DND-41 (cell line): ENCODE measurements at regions not wholly inside any gene's neighbourhood (a gene's known extent, or its start where the extent isn't known, plus 50 kb on each side); places are given as distances from the start of the nearest gene placed in this dataset.

Experiments
- ATAC-seq: fragments of 200-7000 bp; cut with Tn5 transposase; 3 replicates; pipeline ENCODE4 v1.9.1; 2021; ENCODE audit warnings: low read depth; ENCODE audit not compliant: insufficient read depth
- DNase-seq: peaks from one replicate; pipeline ENCODE4 v3.0.0-alpha.2; 2020
- H2AFZ ChIP-seq: 2 replicates; pipeline ENCODE4 v1.6.0; 2012; ENCODE audit warnings: low read depth, low read length
- H3K27ac ChIP-seq: 2 replicates; pipeline ENCODE4 v1.5.1; 2012; ENCODE audit warnings: low read length, inconsistent platforms
- H3K27me3 ChIP-seq: fragments of 200-600 bp; sonication (generic); 2 replicates; pipeline ENCODE4 v1.6.0; 2012; ENCODE audit warnings: low read length, mild to moderate bottlenecking, inconsistent platforms; ENCODE audit not compliant: insufficient read depth, poor library complexity
- H3K36me3 ChIP-seq: 2 replicates; pipeline ENCODE4 v1.5.1; 2012; ENCODE audit warnings: low read length, inconsistent platforms; ENCODE audit not compliant: insufficient read depth
- H3K4me1 ChIP-seq: 2 replicates; pipeline ENCODE4 v1.5.1; 2012; ENCODE audit warnings: mild to moderate bottlenecking, low read length; ENCODE audit not compliant: insufficient read depth
- H3K4me2 ChIP-seq: 2 replicates; pipeline ENCODE4 v1.6.0; 2012; ENCODE audit warnings: mild to moderate bottlenecking, moderate library complexity, low read length, inconsistent platforms; ENCODE audit not compliant: insufficient read depth
- H3K4me3 ChIP-seq, 2 experiments: fragments of 200-600 bp in 1 of 2; shearing (Covaris generic) in 1 of 2; 2 replicates each; pipeline ENCODE4 v1.5.1; 2012 to 2016; ENCODE audit warnings: inconsistent platforms in 2 of 2, low read length in 2 of 2, mild to moderate bottlenecking in 2 of 2, low read depth in 1 of 2, moderate library complexity in 1 of 2
- H3K79me2 ChIP-seq: 2 replicates; pipeline ENCODE4 v1.6.0; 2012; ENCODE audit warnings: low read length, inconsistent platforms; ENCODE audit not compliant: insufficient read depth
- H3K9ac ChIP-seq: 2 replicates; pipeline ENCODE4 v1.6.0; 2012; ENCODE audit warnings: low read depth, mild to moderate bottlenecking, inconsistent platforms, low read length, moderate library complexity
- H3K9me3 ChIP-seq: 2 replicates; pipeline ENCODE4 v1.5.1; 2012; ENCODE audit warnings: low read length, moderate library complexity, mild to moderate bottlenecking, inconsistent platforms; ENCODE audit not compliant: insufficient read depth, severe bottlenecking
- H4K20me1 ChIP-seq: 2 replicates; pipeline ENCODE4 v1.6.0; 2012; ENCODE audit warnings: low read length; ENCODE audit not compliant: insufficient read depth
- CTCF ChIP-seq: IDR thresholded peaks from 2 replicates; pipeline ENCODE4 v1.5.1; 2012; ENCODE audit warnings: borderline replicate concordance, low read length, moderate library complexity, mild to moderate bottlenecking; ENCODE audit not compliant: poor library complexity, severe bottlenecking; ENCODE audit errors: extremely low read depth
- EZH2 ChIP-seq: IDR thresholded peaks from 3 replicates; pipeline ENCODE4 v1.6.1; 2012; ENCODE audit warnings: borderline replicate concordance, low read depth, mild to moderate bottlenecking, moderate library complexity, low read length, inconsistent platforms; ENCODE audit not compliant: severe bottlenecking

GRCh38 chr3:82201316-82201715 lies 439.9 kb upstream of the GBE1 start:
- ATAC-seq (no peak), DNase-seq (no peak)
- Histone ChIP-seq H2AFZ (no peak overlapping the region), H3K9ac (no peak overlapping the region), H3K9me3 (no peaks in the 10 kb centered on the region), H3K4me3 (no peak overlapping the region), H3K79me2 (no peaks in the 10 kb centered on the region), H3K4me2 (no peak overlapping the region), H4K20me1 (no peaks in the 10 kb centered on the region), H3K4me1 (no peaks in the 10 kb centered on the region), H3K27ac (no peak overlapping the region), H3K27me3 (no peaks in the 10 kb centered on the region), H3K36me3 (no peaks in the 10 kb centered on the region)
- no peak for TF ChIP-seq EZH2
- TF ChIP-seq CTCF = no peak

GRCh38 chr3:82198009-82198408 lies 436.6 kb upstream of the GBE1 start:
- no peaks in the 10 kb centered on the region for H3K4me1 ChIP-seq
- no peak for DNase-seq
- no peaks in the 10 kb centered on the region for H3K27me3 ChIP-seq
- H4K20me1 ChIP-seq = no peaks in the 10 kb centered on the region
- no peak for TF ChIP-seq CTCF
- TF ChIP-seq EZH2 = no peak
- no peak overlapping the region for H3K9ac ChIP-seq
- no peak overlapping the region for H2AFZ ChIP-seq
- H3K27ac ChIP-seq = no peak overlapping the region
- ATAC-seq = no peak
- no peaks in the 10 kb centered on the region for H3K36me3 ChIP-seq
- no peaks in the 10 kb centered on the region for H3K79me2 ChIP-seq
- no peaks in the 10 kb centered on the region for H3K9me3 ChIP-seq
- no peak overlapping the region for H3K4me2 ChIP-seq
- H3K4me3 ChIP-seq = no peak overlapping the region

- Histone ChIP-seq H3K9ac (no peak overlapping the region), H3K4me2 (no peak overlapping the region), H3K79me2 (no peaks in the 10 kb centered on the region), H3K27me3 (no peaks in the 10 kb centered on the region), H4K20me1 (no peaks in the 10 kb centered on the region), H3K36me3 (no peaks in the 10 kb centered on the region), H2AFZ (no peak overlapping the region), H3K9me3 (no peaks in the 10 kb centered on the region), H3K4me3 (no peak overlapping the region), H3K27ac (no peak overlapping the region), H3K4me1 (no peaks in the 10 kb centered on the region)
- no peak for ATAC-seq
- TF ChIP-seq CTCF (no peak), EZH2 (no peak)
- no peak for DNase-seq
Observed at GRCh38 chr3:82196645-82197044, 435.2 kb upstream of the GBE1 start.

GRCh38 chr3:82194870-82195269 lies 433.4 kb upstream of the GBE1 start:
- TF ChIP-seq EZH2 = no peak
- TF ChIP-seq CTCF = no peak
- DNase-seq = no peak
- H3K27me3 ChIP-seq = no peaks in the 10 kb centered on the region
- H4K20me1 ChIP-seq = no peaks in the 10 kb centered on the region
- H3K9me3 ChIP-seq = peaks cover 4% of the 10 kb centered on the region
- no peaks in the 10 kb centered on the region for H3K36me3 ChIP-seq
- no peak overlapping the region for H3K4me3 ChIP-seq
- no peak overlapping the region for H3K27ac ChIP-seq
- H3K9ac ChIP-seq = no peak overlapping the region
- H2AFZ ChIP-seq = no peak overlapping the region
- no peaks in the 10 kb centered on the region for H3K4me1 ChIP-seq
- no peak for ATAC-seq
- no peak overlapping the region for H3K4me2 ChIP-seq
- no peaks in the 10 kb centered on the region for H3K79me2 ChIP-seq
